MV-4-11 (cell line): ENCODE measurements at regions not wholly inside any gene's neighbourhood (a gene's known extent, or its start where the extent isn't known, plus 50 kb on each side); places are given as distances from the start of the nearest gene placed in this dataset.

Experiments used
- DNase-seq: peaks from one replicate; lab custom pipeline; 2025; lab: John Stamatoyannopoulos, UW

DNA sequence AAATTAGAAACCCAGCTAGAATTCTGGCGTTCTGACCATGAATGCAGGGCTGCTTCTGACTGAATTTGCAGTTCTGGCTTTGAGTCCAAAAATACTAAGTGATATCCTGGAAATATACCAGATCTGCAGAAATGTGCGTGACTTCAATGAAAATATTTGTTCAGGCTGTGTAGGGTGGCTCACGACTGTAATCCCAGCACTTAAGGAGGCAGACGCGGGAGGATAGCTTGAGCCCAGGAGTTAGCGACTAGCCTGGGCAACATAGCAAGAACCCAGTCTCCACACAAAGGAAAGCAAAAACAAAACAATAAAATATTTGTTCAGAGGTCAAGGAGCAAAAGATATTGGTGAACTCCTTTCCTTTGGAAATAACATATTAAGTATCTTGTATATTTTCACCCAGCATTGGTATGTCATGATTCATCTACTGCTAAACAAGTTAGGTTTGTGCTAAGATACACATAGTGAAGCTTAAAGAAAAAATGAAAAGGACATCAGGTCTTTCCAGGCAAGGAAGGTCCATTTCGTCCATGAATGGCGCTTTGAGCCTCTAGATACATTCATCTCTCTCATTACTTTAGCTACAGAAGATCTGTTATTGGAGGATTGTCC is 239.2 kb downstream of the CMPK2 start:
- DNase-seq: no peak

DNA sequence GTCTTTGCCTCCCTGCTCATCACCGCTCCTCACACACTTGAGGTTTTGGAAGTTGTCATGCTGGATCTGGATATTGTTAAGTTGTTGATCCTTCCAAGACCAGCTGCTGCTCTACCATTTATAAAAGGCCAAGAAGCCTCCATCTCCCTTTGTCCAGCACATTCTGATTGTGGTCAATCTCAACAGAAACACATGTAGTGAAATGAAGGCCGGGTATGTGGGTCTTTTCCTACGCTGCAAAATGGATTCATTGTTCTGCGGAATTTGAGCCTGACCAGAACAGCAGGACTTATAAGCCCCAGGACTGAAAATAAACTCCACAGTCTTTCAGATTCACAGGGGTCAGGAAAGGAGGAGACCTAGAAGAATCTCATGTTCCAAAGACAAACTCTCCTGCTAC is 238.4 kb downstream of the CMPK2 start:
- no peak for DNase-seq

DNA sequence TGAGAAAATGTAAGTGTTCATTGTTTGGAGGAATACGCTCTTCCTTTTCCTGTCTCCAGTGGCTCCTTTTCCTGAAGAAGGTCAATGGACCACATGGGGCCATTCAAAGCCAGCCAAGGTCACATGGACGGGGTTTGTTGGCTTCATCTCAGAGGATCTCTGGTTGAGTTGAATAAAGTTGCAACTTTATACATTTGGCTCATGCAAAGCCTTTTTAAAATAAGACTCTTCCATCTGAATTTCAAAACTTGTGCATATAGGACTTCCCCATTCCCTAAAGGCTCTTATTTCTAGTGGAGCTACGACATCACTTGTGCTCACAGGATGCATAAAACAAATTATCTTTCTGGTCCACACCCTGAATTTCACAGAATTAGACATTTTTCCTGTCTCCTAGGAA is 235.5 kb downstream of the CMPK2 start:
- no peak for DNase-seq

DNA sequence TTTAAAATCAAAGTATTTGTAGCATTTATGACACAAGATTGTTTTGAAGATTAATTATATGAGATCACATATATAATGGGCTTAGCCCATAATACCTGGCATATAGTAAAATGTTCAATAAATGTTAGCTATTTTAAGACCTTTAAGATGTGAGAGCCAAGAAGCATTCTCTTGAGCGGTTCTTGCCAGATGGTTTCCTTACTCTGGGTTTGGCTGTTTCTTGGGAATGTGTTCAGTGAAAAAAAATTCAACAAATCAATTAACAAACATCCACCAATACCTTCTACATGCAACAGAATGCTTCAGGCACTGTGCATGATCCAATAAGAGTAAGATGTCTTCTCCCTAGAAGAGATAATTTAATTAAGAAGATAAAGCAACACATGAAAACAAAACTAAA is 230.4 kb downstream of the CMPK2 start:
- no peak for DNase-seq

DNA sequence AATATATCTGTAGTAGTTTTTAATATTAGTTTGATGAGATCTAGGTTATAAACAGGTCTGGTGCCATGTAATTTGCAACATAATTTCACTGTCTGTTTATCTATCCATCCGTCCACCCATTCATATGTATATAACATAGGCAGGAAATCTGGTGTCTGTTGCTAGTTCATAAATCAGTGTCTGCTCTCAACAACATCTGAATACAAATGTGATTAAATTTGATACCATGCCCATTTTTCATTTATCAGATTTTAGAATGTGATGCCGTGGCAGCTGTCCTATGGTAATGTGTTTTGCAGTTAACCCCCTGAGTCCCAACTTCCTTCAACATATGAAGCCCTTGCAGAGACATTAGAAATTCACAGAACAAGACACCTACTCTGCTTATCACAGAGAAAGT is 228.4 kb downstream of the CMPK2 start:
- no peak for DNase-seq

DNA sequence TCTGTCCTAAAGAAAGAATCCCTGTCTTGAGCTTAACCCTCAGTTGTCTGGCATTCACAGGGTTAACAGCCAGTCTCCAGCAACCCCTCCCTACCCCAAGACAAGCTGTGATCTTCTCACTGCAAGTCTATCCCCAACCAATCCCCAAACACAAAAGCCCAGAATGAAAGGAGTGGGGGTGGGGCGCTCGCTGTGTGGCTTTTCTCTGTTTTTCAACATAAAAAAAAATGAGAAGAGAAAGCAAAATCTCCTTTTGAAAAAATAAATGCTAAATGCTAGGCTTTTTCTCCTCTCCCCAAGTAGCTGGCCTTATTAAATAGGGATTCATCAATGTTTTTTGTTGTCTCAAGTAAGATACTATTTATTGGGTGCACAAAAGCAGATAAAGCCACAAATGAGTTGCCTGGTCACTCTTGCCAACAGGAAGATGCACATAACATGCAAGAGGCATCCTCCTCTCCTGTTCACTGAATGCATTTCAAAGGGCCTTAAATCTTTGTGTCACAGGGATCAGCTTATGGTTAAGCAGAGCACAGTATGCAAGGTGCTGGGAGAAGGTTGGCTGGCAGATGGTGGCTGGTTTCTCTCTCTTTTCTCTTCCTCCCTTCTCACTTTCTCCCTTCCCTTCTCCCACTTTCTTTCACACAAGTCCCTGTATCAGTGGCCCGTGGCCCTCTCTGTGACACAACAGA is 225.6 kb downstream of the CMPK2 start:
- DNase-seq: no peak

DNA sequence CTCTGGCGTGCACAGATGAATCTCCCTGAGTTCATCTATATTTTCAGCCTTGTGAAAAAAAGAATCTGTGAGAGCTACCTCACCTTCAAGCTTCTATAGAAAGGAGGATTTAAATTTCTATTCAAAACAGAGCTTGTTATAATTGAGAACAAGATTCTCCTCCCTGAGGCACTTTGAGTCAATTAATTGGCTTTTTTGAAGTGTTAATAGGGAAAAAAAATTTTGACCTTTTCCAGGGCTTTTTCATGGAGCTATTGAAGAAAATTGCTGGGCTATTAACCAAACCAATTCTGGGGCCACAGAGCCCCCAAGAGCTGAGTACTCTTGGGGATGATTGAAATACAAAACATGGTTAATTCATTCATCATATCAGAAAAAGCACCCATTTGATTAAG is 225.1 kb downstream of the CMPK2 start:
- DNase-seq: no peak

DNA sequence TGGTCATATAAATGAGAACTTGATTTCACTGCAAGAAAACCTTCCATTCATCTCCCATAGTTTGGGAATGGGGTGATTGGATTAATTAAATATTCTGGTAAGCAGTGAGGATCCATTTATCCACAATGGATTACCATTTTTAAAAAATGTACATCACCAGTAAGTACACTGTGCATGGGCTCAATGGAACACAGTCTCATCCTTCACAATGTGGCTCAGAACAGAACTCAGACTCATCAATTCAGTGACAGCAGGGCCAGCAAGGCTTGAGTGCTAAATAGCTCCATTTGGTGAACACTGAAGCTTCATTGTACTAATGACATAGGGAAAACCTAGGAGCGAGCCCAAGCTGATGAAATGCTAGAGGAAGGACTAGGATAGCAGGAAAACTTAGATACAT is 223.8 kb downstream of the CMPK2 start:
- DNase-seq: no peak

DNA sequence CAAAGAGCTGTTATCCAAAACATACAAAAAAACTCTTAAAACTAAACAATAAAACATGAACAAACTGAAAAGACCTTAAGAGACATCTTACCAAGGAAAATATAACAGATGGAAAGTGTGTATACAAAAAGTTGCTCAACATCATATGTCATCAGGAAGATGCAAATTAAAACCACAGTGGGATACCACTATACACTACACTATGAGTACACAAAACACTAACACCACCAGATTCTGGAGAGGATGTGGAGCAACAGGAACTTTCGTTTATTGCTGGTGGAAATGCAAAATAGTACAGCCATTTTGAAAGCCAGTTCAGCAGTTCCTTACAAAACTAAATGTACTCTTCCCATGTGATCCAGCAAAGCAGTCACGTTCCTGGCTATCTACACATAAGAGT is 221.4 kb downstream of the CMPK2 start:
- DNase-seq: no peak

DNA sequence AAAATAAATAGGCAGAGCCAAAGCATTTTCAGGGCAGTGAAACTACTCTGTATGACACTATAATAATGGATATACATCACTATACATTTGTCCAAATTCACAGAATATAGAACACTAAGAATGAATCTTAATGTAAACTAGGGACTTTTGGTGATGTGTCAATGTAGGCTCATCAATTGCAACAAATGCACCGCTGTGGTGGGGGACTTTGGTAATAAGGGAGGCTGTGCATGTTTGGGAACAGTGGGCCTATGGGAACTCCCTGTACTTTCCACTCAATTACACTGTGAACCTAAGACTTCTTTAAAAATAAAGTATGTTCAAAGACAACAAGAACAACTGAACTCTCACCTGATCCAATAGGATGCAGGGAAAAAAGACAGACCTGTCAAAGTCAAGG is 220.7 kb downstream of the CMPK2 start:
- DNase-seq: no peak

DNA sequence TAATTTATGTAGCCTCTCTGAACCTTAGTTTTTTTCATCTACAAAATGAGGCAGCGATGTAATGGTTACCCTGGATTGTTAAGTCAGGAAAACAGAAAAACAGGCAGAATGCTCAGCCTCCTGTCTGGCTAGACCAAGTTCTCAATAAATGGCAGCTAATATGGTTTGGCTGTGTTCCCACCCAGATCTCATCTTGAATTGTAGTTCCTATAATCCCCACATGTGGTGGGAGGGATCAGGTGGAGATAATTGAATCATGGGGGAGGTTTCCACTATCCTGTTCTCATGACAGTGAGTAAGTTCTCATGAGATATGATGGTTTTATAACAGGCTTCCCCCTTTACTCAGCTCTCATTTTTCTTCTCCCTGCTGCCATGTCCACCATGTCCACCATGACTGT is 220.0 kb downstream of the CMPK2 start:
- DNase-seq: no peak

DNA sequence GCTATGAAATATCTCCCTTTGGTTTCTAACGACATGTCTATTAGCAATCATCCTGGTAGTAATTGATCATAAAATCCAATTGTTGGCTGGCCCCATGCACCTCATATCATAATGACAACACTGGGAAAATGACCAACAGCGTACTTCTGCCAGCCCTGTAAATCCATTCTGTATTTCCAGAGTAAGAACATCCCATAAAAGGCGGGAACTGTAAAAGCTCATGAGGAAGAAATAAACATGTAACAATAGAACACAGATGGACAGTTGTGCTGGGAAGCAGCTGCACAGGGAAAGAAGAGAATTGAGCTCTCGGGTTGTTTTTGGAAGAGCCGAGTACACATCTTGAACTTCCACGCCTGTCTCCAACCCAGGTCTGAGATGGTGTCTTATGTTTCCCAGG is 218.7 kb downstream of the CMPK2 start:
- DNase-seq: no peak

DNA sequence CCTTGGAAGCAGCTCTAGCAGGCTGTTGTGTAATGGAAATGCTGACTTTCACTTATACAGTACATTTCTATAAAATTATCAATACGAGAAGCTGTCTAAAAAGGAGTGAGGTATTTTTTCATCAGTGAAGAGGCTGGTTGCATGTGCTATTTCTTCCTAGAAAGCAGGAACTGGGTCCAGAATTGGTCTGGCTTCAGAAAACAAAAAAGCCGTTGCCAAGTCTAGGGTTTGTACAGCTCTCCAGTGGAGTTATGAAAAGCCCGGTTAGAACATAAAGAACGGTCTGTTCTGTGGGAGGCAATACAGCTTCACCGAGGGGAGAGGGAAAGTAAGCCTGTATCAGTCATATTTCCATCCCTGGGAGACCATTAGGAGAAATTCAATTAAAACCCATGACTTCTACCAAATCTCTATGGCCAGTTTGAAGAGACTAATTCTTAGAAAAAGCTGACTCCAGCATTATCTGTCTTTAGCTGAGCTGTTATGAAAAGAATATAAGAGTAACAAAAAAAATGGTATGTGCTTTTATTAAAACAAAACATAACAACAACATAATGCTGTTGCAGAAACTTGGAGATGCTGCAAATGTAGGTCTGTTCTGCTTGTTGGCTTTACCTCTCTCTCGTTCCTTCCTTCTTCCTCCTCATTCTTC is 217.0 kb downstream of the CMPK2 start:
- DNase-seq: no peak

DNA sequence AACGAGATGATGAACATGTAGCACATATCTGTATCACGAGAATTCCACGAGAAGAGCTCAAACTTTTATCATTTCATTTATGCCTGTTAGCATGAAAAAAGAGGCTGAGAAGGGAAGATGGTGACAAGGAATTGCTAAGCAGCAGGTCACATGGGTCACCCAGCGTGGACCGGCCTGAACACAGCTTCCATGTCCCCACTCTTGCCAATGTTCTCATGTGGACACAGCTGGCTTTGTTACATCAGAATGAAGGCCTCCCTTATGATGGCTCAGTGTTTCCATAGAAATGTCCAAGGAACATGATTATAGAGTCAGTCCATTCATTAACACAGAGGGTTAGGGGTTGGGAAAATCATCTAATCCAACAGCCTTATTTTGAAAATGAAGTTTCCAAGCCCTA is 215.4 kb downstream of the CMPK2 start:
- DNase-seq: no peak

DNA sequence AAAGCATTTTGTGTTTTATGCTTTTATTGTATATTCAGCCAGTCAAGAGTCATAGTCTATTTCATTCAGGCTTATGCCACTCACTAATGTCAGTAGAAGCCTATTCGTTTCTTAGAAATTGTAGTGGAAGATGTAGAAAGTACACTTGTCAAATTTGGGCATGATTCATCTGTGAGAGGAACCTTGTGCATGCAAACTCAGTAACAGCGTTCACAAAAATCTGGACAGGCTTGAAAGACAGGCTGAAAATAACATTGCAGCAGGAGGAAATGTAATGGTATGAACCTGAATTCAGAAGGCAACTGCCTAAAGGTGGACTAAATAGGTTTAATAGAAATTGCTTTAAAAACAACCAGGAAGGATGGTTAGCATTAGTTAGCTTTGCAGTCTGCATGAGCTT is 213.5 kb downstream of the CMPK2 start:
- DNase-seq: no peak

DNA sequence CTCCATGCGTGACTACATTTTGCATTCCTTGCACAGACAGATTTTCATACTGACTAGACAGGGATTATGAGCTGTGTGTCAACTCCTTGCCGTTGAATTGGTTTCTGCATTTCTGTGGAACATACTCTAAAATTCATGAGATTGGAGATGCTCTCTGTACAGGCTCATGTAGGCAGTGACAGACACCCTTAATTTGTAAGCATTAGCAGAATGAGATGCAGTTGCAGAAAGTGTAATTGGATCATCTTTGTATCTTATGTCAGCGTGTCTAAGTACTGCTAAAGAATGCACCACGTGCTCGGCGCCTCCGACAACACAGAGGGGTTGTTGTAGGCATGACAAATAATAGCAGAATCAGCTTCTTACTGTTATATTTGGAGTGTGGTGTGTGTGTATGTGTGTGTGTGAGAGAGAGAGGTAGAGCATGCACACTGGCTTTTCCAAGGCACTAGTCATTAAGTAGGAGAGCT is 212.4 kb downstream of the CMPK2 start:
- no peak for DNase-seq

DNA sequence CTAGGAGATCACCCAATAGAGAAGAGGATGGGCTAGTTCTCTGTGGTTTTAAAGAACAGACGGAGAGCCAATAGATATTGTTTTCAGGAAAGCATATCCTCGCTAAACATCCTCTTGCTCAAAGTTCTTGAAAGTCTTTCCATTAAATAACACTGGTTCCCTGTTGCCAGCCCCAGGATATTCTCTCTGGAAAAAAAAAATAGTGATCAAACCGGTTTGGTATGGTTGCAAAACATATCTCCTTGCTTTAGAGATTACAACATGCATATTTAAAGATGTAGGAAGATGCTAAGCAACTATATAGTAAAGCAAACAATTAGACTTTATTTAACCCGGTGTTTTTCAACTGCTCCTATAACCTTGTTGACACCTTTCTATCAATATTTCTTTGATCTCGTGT is 211.4 kb downstream of the CMPK2 start:
- DNase-seq: no peak

DNA sequence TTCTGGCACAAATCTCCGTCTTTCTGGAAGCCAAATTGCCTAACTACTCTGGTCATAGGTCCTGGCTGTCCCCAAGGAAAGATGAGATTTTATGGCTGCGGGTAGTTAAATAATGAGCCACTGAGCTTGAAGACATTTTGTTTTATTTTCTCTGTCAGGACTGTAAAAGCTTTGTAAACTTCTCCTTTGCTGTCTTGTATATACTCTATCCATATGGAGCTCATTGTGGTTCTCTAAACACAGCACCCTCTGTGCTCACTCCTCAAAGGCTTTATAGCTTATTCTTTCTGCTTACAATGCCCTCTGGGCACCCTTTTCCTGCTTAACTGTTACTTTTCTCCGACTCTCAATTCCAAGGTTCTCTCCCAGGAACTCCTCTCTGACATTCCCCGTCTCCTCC is 209.1 kb downstream of the CMPK2 start:
- DNase-seq: no peak

DNA sequence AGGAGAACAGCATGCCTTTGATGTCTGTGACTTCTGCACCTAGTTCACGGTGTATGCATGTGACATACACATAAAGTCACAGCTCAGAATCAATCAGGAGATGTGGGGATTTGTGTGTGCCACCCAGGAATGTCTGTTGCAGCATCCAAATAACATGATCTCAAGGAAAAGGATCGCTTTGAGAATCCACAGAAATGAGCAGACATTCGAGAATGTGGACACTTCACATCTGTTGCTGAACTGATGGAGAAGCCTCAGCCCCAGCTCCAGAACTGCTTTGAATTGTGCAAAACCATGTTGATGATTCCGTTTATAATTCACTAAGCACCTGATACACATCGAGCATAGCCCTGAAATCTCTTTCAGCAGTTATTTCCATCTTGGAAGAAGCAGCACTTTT is 208.6 kb downstream of the CMPK2 start:
- DNase-seq: no peak

DNA sequence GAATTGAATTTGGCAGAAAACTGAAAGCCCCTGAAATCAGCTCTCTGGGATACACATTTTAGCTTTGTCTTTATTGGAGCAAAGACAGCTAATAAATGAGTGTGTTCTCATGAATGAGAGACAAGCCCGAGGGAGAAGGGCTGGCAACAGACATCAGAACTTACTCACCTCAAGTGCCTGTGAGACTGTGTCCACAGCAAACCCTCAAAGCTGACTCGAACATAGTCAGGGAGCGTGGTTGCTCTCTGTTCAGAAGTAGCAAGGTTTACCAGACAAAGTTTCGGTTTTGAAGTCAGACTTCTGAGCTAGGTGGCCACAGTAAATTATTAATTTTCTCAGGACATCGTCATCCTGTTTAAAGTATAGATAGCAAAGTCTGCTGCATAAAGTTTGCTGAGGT is 207.9 kb downstream of the CMPK2 start:
- no peak for DNase-seq

DNA sequence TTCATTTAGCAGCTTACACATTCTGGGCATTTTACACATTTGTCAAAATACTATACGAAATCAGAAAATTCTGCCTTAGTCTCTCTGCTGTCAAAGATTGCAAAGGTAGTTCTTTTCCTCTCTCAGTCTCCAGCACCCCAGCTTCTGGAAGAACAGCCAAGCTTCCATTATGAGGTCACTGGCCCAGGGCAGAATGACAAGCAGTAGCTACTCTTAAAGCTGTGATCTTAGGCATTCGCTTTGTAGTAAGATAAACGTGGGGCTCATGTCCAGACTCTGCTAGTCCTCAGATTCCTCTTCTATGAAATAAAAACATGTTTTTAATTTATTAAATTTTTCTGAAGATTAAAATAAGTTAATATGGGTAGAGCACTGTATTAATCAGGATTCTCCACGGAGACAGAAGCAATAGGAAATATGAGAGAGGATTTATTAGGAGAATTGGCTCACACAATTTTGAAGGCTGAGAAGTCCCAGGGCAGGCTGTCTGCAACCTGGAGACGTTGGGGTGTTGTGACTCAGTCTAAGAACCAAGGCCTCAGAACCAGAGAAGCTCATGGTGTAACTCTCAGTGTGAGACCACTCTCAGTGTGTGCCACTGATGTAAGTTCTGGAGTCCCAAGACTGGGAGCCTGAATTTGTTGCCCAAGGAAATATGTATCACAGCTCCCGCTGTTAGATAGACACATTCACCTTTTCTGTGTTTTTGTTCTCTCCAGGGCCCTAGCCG is 201.2 kb downstream of the CMPK2 start:
- no peak for DNase-seq

DNA sequence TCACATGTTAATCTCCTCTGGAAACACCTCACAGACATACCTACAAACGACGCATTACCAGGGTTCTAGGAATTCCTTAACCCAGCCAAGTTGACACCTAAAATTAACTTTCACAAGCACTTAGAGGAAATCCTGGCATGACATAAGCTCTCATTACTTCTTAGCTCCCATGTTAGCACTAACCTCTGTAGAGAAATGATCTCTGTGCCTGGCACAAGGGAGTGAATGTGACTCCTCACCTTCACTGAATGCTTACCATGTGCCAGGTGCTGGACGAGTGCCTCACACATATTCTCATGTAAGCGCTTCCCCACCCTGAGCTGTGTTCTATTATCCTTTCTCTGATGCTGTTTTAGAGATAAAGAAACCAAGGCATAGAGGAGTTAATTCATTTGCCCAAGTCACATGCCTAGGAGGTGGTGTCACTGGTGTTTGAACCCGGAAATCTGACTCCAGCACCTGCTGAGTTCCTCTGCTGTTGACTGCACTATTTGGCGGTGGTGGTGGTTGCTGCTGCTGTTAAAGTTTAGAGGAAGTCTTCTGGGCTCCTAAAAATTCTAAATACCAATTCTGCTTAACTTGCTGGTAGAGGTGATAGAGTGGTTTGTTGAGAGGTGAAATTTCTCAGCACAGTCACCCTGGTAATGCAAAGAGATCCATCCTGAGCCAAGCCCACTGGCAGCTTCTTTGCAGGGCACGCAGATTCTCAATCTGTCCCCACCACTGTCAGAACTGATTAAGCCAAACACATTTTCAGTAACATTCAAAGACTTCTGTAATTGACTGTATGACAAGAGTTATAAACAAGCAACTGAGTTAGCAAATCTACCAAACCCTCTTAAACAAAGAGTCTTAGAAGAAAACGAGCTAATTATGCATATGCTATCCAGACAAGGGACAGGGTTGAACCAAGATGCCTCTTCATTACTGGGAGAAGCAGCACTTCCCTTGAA is 200.3 kb downstream of the CMPK2 start:
- DNase-seq: no peak
